C4-2B (cell line): ENCODE measurements at regions not wholly inside any gene's neighbourhood (a gene's known extent, or its start where the extent isn't known, plus 50 kb on each side); places are given as distances from the start of the nearest gene placed in this dataset.

Experiments
- CTCF ChIP-seq: fragments of 450-650 bp; conservative IDR thresholded peaks from 2 replicates; pipeline ENCODE4 v1.5.1; 2017; ENCODE audit warnings: mild to moderate bottlenecking
- ZFX ChIP-seq: fragments of 450-650 bp; IDR thresholded peaks from 2 replicates; pipeline ENCODE4 v1.6.1; 2017

DNA sequence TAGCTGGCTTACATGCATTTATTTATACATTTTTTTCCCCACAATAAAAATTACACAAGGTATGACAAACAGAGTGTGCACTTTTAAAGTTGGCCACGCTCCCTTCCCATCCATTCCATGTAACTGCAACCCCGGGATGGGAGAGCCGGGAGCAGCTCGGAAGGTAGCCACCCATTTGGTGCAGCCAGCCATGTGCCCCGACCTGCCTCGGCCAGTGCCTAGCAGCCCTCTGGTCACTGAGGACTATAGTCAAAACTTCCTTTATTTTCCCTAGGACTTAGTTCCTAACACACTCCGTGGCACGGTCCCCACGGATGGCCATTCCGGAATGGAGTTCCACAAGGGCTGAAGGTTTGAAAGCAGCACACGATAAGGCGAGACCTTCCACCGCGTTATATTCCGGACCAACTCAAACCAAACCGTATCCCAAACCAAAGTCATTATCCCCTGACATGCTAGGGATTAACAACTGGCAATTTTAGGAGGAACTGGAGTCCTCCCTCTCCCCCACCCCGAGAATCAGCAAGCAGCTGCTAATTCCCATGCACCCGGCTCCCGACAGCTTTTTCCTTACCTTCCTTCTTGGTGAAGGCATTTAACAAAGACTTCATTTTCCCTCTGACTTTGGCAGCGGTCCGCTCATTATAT, 426.4 kb downstream of the SHANK2 start:
- TF ChIP-seq CTCF (no peak), ZFX (no peak)
